ENCODE measurements at regions not wholly inside any gene's neighbourhood (a gene's known extent, or its start where the extent isn't known, plus 50 kb on each side); places are given as distances from the start of the nearest gene placed in this dataset.

DNA sequence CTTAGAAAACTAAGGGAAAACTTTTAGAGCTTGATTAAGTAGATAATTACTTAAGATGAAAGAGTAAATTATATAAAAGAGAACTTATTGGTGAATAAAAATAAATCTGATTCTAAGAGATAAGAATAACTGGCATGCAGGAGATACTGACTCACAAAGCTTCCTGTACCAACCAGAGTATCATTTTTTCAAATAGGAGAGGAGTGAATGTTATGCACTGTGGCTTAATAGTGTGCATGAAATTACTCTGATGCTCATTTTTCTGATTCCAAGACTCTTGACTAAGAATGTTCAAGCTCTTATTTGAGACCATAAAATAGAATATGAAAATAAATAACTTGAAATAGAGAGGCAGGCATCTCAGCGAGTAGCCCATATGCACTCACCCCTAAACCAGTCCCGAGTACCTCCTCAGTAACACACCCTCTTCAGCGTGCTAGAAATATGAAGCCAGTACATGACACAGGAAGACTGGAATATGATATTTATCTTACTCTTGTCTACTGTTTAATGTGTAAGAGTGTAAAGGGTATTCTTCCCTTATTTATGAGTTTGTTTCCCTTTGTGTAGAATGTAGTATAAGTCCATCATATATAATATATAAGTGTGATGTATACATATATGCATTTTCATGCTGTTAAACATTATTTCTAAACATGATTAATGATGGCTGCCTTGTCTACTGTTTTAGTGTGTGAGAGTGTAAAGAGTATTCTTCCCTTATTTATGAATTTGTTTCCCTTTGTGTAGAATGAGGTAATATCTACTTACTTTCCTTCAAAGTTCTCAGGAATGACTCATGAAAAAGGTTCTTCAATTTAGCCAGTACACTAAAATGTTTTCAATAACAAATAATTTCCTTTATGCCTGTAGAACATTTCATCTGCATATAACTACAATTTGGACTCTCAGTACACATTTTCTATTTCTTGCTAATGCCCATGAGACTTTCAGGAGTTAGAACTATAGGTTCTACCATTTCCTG is 99.2 kb upstream of the PALMD start:
- intact Hi-C loops (cut with DNase I) = no loop called here

DNA sequence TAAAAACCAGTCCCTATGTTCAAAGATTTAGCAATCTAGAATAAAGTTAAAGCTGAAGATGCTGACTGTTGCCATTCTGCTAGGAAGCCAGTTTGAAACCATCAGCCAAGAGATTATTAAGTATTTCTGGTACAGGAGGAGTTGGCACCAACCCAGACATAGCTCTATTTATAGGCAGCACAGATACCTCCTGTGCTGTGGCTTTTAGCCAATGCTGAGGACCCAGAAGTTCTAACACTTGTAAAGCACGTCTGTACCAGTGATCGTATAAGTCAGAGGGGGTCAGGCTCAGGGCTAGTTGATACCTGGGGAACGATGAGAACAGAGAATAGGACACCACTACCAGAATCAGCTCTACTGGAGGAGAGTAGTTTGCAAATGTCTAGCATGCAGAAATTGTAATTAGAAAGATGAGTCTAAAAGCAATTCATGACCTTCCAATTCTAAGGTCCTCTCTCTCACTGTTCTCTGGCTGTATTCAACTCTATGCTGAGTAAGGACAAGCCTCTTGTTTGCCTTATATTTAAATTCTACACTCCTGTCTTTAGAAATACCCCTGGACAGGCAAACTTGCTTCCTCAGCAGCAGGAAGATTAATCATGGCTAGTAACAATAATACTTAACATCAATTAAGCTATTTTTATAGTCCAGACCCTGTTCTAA is 96.8 kb upstream of the PALMD start:
- Histone ChIP-seq H3K27me3 (no peaks in the 10 kb centered on the region), H3K36me3 (no peaks in the 10 kb centered on the region), H3K27ac (no peak overlapping the region), H3K9me3 (no peaks in the 10 kb centered on the region), H3K4me3 (no peak overlapping the region), H3K4me1 (no peaks in the 10 kb centered on the region)
- no peak for DNase-seq (ENCODE audit: extremely low spot score in 2 of 2)
- TF ChIP-seq POLR2A (IDR thresholded peaks at IDR 0.05) (no peak), POLR2AphosphoS5 (IDR thresholded peaks at IDR 0.05; ENCODE audit: insufficient read depth in 1 of 2, low read depth in 1 of 2) (no peak)
- TF ChIP-seq, protein P1, sequence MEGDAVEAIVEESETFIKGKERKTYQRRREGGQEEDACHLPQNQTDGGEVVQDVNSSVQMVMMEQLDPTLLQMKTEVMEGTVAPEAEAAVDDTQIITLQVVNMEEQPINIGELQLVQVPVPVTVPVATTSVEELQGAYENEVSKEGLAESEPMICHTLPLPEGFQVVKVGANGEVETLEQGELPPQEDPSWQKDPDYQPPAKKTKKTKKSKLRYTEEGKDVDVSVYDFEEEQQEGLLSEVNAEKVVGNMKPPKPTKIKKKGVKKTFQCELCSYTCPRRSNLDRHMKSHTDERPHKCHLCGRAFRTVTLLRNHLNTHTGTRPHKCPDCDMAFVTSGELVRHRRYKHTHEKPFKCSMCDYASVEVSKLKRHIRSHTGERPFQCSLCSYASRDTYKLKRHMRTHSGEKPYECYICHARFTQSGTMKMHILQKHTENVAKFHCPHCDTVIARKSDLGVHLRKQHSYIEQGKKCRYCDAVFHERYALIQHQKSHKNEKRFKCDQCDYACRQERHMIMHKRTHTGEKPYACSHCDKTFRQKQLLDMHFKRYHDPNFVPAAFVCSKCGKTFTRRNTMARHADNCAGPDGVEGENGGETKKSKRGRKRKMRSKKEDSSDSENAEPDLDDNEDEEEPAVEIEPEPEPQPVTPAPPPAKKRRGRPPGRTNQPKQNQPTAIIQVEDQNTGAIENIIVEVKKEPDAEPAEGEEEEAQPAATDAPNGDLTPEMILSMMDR (IDR thresholded peaks at IDR 0.05) = no peak
- intact Hi-C loops (cut with DNase I) = no loop called here

More for the DNA sequence above, 99.2 kb upstream of the PALMD start:
- no peak overlapping the region for H3K4me3 ChIP-seq
- TF ChIP-seq, protein P1 (IDR thresholded peaks at IDR 0.05) = no peak
- TF ChIP-seq POLR2AphosphoS5 (IDR thresholded peaks at IDR 0.05; ENCODE audit: insufficient read depth in 1 of 2, low read depth in 1 of 2) (no peak), POLR2A (IDR thresholded peaks at IDR 0.05) (no peak)
- no peak overlapping the region for H3K27ac ChIP-seq
- no peak for DNase-seq (ENCODE audit: extremely low spot score in 2 of 2)
- no peaks in the 10 kb centered on the region for H3K36me3 ChIP-seq
- H3K4me1 ChIP-seq = no peaks in the 10 kb centered on the region
- H3K9me3 ChIP-seq = no peaks in the 10 kb centered on the region
- no peaks in the 10 kb centered on the region for H3K27me3 ChIP-seq

DNA sequence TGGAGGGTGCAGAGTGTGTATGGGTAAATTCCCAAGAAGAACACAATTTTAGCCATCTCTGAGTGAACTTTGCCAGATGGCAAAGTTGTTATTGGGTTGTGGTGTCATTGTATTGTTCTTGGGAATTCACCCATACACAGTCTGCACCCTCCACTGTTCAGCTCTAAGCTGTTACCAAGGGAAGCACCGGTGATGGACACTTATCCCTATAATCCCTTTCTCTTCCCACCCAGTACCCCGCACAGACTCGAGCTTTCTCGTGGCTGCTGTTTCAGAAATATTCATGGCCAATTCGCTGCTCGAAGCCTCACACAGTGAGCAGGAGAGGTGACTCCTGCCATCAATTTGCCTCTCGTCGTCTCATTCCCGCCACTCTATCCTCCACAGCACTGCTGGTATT is 95.7 kb upstream of the PALMD start:
- TF ChIP-seq, protein P1 (IDR thresholded peaks at IDR 0.05) = no peak
- TF ChIP-seq POLR2A (IDR thresholded peaks at IDR 0.05) = no peak
- TF ChIP-seq POLR2AphosphoS5 (IDR thresholded peaks at IDR 0.05; ENCODE audit: insufficient read depth in 1 of 2, low read depth in 1 of 2) = no peak

DNA sequence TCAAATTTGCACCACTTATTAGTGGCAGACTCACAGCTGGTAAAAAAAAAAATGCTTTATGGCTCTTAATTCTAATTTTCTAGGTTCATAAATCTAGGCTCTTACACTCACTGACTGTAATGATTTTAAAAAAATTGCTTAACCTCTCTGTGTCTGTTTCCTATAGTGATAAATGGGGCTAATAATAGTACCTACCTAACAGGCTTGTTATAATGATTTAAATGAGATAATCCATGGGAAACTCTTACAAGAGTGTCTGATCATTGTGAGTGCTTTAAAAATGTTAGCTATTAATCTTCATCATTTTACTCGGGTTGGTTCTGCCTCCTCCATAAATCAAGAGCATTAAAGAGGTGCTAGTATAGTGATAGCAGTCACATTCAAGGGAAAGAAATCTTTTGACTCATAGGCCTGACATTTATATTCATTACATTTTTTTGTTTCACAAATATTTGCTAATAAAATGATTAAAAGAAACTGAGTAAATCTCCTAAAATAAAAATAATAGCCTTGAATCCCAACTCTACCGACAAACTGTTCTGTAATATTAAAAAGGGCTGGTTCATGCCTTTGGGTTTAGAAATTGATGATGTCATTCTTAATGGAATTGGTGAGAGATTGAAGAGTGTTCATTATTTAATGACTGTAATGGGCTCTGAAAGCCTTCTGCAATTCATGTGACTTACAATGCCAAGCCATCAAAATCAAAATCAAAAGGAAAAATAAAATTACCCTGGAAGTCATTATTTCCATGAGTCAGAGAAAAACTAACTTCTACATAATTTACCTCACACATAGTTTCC is 93.9 kb upstream of the PALMD start:
- Histone ChIP-seq H3K4me3 (no peak overlapping the region), H3K36me3 (no peaks in the 10 kb centered on the region), H3K27me3 (no peaks in the 10 kb centered on the region), H3K27ac (no peak overlapping the region), H3K4me1 (no peaks in the 10 kb centered on the region), H3K9me3 (no peaks in the 10 kb centered on the region)
- no peak for DNase-seq (ENCODE audit: extremely low spot score in 2 of 2)
- TF ChIP-seq POLR2A (IDR thresholded peaks at IDR 0.05) = no peak
- TF ChIP-seq, protein P1 (IDR thresholded peaks at IDR 0.05) = no peak
- TF ChIP-seq POLR2AphosphoS5 (IDR thresholded peaks at IDR 0.05; ENCODE audit: insufficient read depth in 1 of 2, low read depth in 1 of 2) = no peak
- intact Hi-C loops (cut with DNase I) = no loop called here

More for the DNA sequence above, 95.7 kb upstream of the PALMD start:
- no peaks in the 10 kb centered on the region for H3K4me1 ChIP-seq
- DNase-seq (ENCODE audit: extremely low spot score in 2 of 2) = no peak
- H3K27ac ChIP-seq = no peak overlapping the region
- H3K4me3 ChIP-seq = no peak overlapping the region
- no peaks in the 10 kb centered on the region for H3K27me3 ChIP-seq
- intact Hi-C loops (cut with DNase I) = no loop called here
- H3K9me3 ChIP-seq = no peaks in the 10 kb centered on the region
- no peaks in the 10 kb centered on the region for H3K36me3 ChIP-seq

Measured in vagina (tissue), 2 donors.